ENCODE measurements at regions not wholly inside any gene's neighbourhood (a gene's known extent, or its start where the extent isn't known, plus 50 kb on each side); places are given as distances from the start of the nearest gene placed in this dataset.

DNA sequence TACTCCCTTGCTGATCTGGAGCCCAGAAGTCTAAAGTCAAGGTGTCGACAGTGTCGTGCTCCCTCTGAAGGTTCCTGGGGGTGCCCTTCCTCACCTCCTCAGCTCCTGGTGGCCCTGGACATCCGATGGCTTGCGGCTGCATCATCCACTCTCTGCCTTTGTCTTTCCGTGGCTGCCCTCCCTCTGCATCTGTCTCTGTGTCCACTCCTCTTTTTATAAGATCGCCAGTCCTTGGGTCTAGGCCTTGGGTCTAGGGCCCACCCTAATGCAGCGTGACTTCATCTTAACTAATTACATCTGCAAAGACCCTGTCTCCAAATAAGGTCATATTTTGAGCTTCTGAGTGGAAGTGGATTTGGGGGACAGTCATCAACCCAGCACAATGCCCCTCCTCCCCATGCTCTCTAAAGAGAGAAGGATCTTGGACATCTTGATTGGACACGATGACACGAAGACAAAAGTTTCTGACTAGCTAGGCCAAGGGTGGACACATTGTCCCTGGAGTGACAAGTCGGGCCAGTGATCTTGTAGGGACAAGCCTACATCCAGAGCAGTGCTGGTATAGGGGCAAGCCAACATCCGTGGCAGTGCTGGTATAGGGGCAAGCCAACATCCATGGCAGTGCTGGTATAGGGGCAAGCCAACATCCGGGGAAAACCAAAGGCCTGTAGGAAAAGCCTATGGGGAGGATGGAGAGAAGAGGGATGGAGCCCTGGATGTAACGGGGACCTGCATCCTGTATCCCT is 93.9 kb upstream of the DIO3 start:
- Mint-ChIP-seq H3K4me1 (ENCODE audit: low read depth, unreplicated experiment) (no peaks in the 10 kb centered on the region), H3K4me3 (ENCODE audit: unreplicated experiment) (no peak overlapping the region), H3K9me3 (ENCODE audit: unreplicated experiment) (peaks cover 7% of the 10 kb centered on the region), H3K27ac (ENCODE audit: unreplicated experiment) (no peak overlapping the region), H3K36me3 (ENCODE audit: low read depth, unreplicated experiment) (peaks cover 2% of the 10 kb centered on the region), H3K27me3 (ENCODE audit: low read depth, unreplicated experiment) (peaks cover 43% of the 10 kb centered on the region)
- Histone ChIP-seq H3K9ac (ENCODE audit: low read length) (no peak overlapping the region), H3K27me3 (ENCODE audit: insufficient read depth, low read length) (no peaks in the 10 kb centered on the region), H3K36me3 (ENCODE audit: insufficient read depth, low read length) (no peaks in the 10 kb centered on the region), H3K4me2 (ENCODE audit: low read length) (no peak overlapping the region), H3K4me1 (ENCODE audit: insufficient read depth, low read length) (no peaks in the 10 kb centered on the region), H4K20me1 (ENCODE audit: insufficient read depth, low read length) (no peaks in the 10 kb centered on the region), H2AFZ (ENCODE audit: low read depth, low read length) (no peak overlapping the region), H3K4me3 (ENCODE audit: insufficient read depth, low read depth, low read length) (no peak overlapping the region), H3K79me2 (ENCODE audit: insufficient read depth, low read length) (no peaks in the 10 kb centered on the region), H3K27ac (ENCODE audit: low read depth, low read length) (no peak overlapping the region), H3K9me3 (ENCODE audit: insufficient read depth, low read depth, low read length) (no peaks in the 10 kb centered on the region)
- FAIRE-seq (no peak), DNase-seq (ENCODE audit: low read depth) (no peak)
- TF ChIP-seq EZH2 (IDR thresholded peaks at IDR 0.05; ENCODE audit: insufficient read depth, low read length), result no peak
- TF ChIP-seq, protein P1, sequence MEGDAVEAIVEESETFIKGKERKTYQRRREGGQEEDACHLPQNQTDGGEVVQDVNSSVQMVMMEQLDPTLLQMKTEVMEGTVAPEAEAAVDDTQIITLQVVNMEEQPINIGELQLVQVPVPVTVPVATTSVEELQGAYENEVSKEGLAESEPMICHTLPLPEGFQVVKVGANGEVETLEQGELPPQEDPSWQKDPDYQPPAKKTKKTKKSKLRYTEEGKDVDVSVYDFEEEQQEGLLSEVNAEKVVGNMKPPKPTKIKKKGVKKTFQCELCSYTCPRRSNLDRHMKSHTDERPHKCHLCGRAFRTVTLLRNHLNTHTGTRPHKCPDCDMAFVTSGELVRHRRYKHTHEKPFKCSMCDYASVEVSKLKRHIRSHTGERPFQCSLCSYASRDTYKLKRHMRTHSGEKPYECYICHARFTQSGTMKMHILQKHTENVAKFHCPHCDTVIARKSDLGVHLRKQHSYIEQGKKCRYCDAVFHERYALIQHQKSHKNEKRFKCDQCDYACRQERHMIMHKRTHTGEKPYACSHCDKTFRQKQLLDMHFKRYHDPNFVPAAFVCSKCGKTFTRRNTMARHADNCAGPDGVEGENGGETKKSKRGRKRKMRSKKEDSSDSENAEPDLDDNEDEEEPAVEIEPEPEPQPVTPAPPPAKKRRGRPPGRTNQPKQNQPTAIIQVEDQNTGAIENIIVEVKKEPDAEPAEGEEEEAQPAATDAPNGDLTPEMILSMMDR (IDR thresholded peaks at IDR 0.05; ENCODE audit: insufficient read depth, low read depth, low read length), result no peak

DNA sequence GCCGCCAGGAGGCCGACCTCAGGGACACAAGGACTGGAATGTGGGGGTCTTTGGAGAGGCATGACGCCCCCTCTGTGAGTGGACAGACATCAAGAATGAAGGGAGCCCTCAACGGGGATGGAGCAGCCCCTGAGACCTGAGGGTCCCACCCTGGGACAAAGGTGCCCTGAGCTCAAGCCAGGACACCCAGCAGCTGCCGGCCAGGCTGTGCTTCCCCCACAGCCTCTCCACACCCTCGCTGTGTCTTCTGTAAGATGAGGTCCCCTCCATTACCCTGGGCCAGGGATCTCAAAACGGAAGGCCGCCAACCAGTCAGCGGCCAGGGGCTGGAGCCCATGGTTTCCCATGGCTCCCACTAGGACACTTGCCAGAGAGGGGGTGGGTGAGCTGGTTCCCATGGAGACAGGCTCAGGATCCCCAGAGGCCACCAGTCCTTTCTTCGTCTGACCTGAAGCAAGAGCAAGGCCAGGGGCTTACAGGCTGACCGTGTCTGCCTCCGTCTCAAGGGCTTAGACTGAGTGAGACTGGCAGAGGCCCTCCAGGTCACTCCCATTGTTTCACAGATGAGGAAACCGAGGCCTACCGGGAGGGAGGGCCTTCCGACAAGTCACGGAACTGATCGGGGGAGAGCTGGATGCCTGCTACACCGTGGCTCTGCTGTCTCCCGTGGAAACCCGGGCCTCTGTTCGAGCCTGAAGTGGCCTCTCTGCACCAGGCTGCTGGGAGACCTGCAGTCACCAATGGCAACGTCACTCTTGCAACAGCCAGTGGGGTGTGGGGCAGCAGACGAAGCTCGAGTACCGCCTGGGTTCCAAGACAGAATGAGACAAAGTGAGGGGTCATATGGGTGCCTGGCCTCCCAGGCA is 91.7 kb upstream of the DIO3 start:
- H3K4me1 ChIP-seq (ENCODE audit: insufficient read depth, low read length), result no peaks in the 10 kb centered on the region
- Mint-ChIP-seq H3K27me3 (ENCODE audit: low read depth, unreplicated experiment) (peaks cover 59% of the 10 kb centered on the region), H3K4me3 (ENCODE audit: unreplicated experiment) (no peak overlapping the region), H3K27ac (ENCODE audit: unreplicated experiment) (no peak overlapping the region), H3K4me1 (ENCODE audit: low read depth, unreplicated experiment) (no peaks in the 10 kb centered on the region), H3K36me3 (ENCODE audit: low read depth, unreplicated experiment) (peaks cover 2% of the 10 kb centered on the region), H3K9me3 (ENCODE audit: unreplicated experiment) (peaks cover 7% of the 10 kb centered on the region)
- no peaks in the 10 kb centered on the region for H4K20me1 ChIP-seq (ENCODE audit: insufficient read depth, low read length)
- no peaks in the 10 kb centered on the region for H3K27me3 ChIP-seq (ENCODE audit: insufficient read depth, low read length)
- H3K36me3 ChIP-seq (ENCODE audit: insufficient read depth, low read length), result no peaks in the 10 kb centered on the region
- H3K27ac ChIP-seq (ENCODE audit: low read depth, low read length), result no peak overlapping the region
- H2AFZ ChIP-seq (ENCODE audit: low read depth, low read length), result no peak overlapping the region
- no peak overlapping the region for H3K9ac ChIP-seq (ENCODE audit: low read length)
- H3K9me3 ChIP-seq (ENCODE audit: insufficient read depth, low read depth, low read length), result no peaks in the 10 kb centered on the region
- no peak for FAIRE-seq
- TF ChIP-seq, protein P1 (IDR thresholded peaks at IDR 0.05; ENCODE audit: insufficient read depth, low read depth, low read length), result no peak
- TF ChIP-seq EZH2 (IDR thresholded peaks at IDR 0.05; ENCODE audit: insufficient read depth, low read length), result no peak
- DNase-seq (ENCODE audit: low read depth), result no peak
- H3K4me2 ChIP-seq (ENCODE audit: low read length), result no peak overlapping the region
- H3K79me2 ChIP-seq (ENCODE audit: insufficient read depth, low read length), result no peaks in the 10 kb centered on the region
- H3K4me3 ChIP-seq (ENCODE audit: insufficient read depth, low read depth, low read length), result no peak overlapping the region

All from astrocyte (in vitro differentiated cells and primary cell).